RWPE2 (cell line): ENCODE measurements at regions not wholly inside any gene's neighbourhood (a gene's known extent, or its start where the extent isn't known, plus 50 kb on each side); places are given as distances from the start of the nearest gene placed in this dataset.

Experiments used
- ATAC-seq: fragments of 200-7000 bp; cut with Tn5 transposase; 3 replicates; pipeline ENCODE4 v1.9.1; 2021; ENCODE audit warnings: low read depth
- DNase-seq: peaks from one replicate; pipeline ENCODE4 v3.0.0-alpha.2; 2020; ENCODE audit warnings: low spot score
- H3K27ac ChIP-seq: fragments of 450-650 bp; 2 replicates; pipeline ENCODE4 v1.5.1; 2017; ENCODE audit warnings: mild to moderate bottlenecking; ENCODE audit not compliant: poor library complexity, severe bottlenecking
- H3K27me3 ChIP-seq: fragments of 250-450 bp; sonication (Bioruptor Pico); 2 replicates; pipeline ENCODE4 v1.5.1; 2021; ENCODE audit warnings: mild to moderate bottlenecking, moderate library complexity; ENCODE audit not compliant: insufficient read depth, poor library complexity, severe bottlenecking
- H3K36me3 ChIP-seq: fragments of 250-450 bp; sonication (Bioruptor Pico); 2 replicates; pipeline ENCODE4 v1.5.1; 2020; ENCODE audit warnings: low read depth, mild to moderate bottlenecking, moderate library complexity
- H3K4me1 ChIP-seq: fragments of 250-450 bp; sonication (Bioruptor Pico); 2 replicates; pipeline ENCODE4 v1.5.1; 2021; ENCODE audit warnings: mild to moderate bottlenecking, moderate library complexity; ENCODE audit not compliant: insufficient read depth, poor library complexity, severe bottlenecking
- H3K4me3 ChIP-seq: fragments of 250-450 bp; sonication (Bioruptor Pico); 2 replicates; pipeline ENCODE4 v1.5.1; 2021; ENCODE audit warnings: mild to moderate bottlenecking, moderate library complexity; ENCODE audit not compliant: severe bottlenecking
- H3K9me3 ChIP-seq: fragments of 250-450 bp; sonication (Bioruptor Pico); 2 replicates; pipeline ENCODE4 v1.5.1; 2021; ENCODE audit warnings: mild to moderate bottlenecking, moderate library complexity; ENCODE audit not compliant: severe bottlenecking
- CTCF ChIP-seq: fragments of 450-650 bp; IDR thresholded peaks from one replicate; pipeline ENCODE4 v1.5.1; 2017; ENCODE audit warnings: mild to moderate bottlenecking, moderate library complexity; ENCODE audit not compliant: poor library complexity, severe bottlenecking

- H3K27me3 ChIP-seq: no peaks in the 10 kb centered on the region
These were observed 299.8 kb downstream of the SPATA18 start for GRCh38 chr4:52350926-52351325.

DNA sequence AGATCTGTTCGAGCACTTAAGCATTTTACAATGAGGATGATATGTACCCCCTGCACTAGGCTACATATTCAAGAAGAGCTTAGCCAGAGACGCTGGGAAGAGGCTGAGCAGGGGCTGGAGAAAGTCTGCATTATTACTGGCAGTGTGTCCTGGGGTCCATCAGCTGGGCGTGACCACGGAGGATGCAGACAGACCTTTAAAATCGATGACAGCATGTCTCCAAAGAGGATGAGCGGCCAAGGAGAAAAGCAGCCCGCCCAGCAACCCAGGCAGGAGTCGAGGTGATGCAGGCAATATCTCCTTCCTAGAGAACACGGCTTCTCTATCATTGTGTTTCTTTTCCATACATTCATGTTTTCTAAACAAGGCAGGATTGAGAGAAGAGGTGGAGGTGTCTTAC is 300.7 kb downstream of the USP46 start:
- TF ChIP-seq CTCF: no peak

More at GRCh38 chr4:52350926-52351325, 299.8 kb downstream of the SPATA18 start:
- no peak overlapping the region for H3K4me3 ChIP-seq
- no peak for TF ChIP-seq CTCF
- no peaks in the 10 kb centered on the region for H3K4me1 ChIP-seq
- ATAC-seq: no peak
- H3K9me3 ChIP-seq: no peaks in the 10 kb centered on the region
- no peak overlapping the region for H3K27ac ChIP-seq
- DNase-seq: no peak
- H3K36me3 ChIP-seq: no peaks in the 10 kb centered on the region

GRCh38 chr4:52358883-52359321 is 300.2 kb downstream of the USP46 start:
- no peaks in the 10 kb centered on the region for H3K9me3 ChIP-seq
- no peak overlapping the region for H3K27ac ChIP-seq
- ATAC-seq (no peak), DNase-seq (no peak)
- no peak overlapping the region for H3K4me3 ChIP-seq
- no peaks in the 10 kb centered on the region for H3K4me1 ChIP-seq
- no peak for TF ChIP-seq CTCF
- H3K27me3 ChIP-seq: no peaks in the 10 kb centered on the region
- H3K36me3 ChIP-seq: no peaks in the 10 kb centered on the region

More for the DNA sequence above, 300.7 kb downstream of the USP46 start:
- no peaks in the 10 kb centered on the region for H3K4me1 ChIP-seq
- ATAC-seq (no peak), DNase-seq (no peak)
- no peaks in the 10 kb centered on the region for H3K36me3 ChIP-seq
- H3K4me3 ChIP-seq: no peak overlapping the region
- H3K27me3 ChIP-seq: no peaks in the 10 kb centered on the region
- no peaks in the 10 kb centered on the region for H3K9me3 ChIP-seq
- H3K27ac ChIP-seq: no peak overlapping the region

DNA sequence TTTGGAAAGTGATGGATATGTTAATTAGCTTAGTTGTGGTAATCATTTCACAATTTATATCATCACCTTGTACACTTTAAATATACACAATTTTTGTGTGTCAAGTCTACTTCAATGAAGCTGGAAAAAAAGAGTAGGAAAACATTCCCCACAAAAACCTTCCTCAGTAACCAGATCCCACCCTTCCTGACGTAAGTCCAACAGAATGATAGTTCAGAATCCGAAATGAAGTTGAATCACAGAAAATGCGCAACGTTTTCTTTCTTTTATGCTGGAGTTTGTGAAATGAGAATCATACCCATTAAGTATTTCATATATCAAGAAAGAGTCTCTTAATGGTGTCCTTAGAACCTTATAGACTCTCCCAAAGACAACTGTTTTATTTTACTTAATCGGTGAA is 292.9 kb downstream of the USP46 start:
- DNase-seq (no peak), ATAC-seq (no peak)
- Histone ChIP-seq H3K36me3 (no peaks in the 10 kb centered on the region), H3K9me3 (no peaks in the 10 kb centered on the region), H3K27ac (no peak overlapping the region), H3K4me3 (no peak overlapping the region), H3K27me3 (no peaks in the 10 kb centered on the region), H3K4me1 (no peaks in the 10 kb centered on the region)
- TF ChIP-seq CTCF: no peak

GRCh38 chr4:52366621-52367020 is 292.5 kb downstream of the USP46 start:
- Histone ChIP-seq H3K9me3 (no peaks in the 10 kb centered on the region), H3K27me3 (no peaks in the 10 kb centered on the region), H3K36me3 (no peaks in the 10 kb centered on the region), H3K4me1 (no peaks in the 10 kb centered on the region), H3K4me3 (no peak overlapping the region), H3K27ac (no peak overlapping the region)
- ATAC-seq: no peak
- no peak for TF ChIP-seq CTCF
- DNase-seq: no peak
